ENCODE measurements at regions not wholly inside any gene's neighbourhood (a gene's known extent, or its start where the extent isn't known, plus 50 kb on each side); places are given as distances from the start of the nearest gene placed in this dataset.

DNA sequence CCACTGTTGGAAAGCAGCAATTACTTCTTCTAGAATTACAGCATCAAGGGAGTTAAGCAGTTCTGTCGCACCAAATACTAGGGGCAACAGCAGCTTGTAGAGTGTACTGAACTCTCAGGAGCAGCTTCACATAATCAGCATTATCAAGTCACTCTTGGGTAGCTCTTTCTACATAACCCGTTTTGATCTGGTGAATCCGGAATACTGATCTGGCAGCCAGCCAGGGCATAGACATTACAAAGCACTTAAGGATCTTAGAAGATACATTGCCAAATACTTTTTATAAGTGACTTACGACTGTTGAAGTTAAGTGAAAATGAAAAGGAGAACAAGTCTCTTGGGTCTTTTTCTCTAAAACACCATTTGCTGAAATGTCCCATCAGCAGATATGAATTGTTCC is 73.2 kb upstream of the NETO1 start:
- H3K27ac ChIP-seq: no peak overlapping the region
- TF ChIP-seq ZFX (IDR thresholded peaks at IDR 0.05): no peak
- TF ChIP-seq, protein P1, sequence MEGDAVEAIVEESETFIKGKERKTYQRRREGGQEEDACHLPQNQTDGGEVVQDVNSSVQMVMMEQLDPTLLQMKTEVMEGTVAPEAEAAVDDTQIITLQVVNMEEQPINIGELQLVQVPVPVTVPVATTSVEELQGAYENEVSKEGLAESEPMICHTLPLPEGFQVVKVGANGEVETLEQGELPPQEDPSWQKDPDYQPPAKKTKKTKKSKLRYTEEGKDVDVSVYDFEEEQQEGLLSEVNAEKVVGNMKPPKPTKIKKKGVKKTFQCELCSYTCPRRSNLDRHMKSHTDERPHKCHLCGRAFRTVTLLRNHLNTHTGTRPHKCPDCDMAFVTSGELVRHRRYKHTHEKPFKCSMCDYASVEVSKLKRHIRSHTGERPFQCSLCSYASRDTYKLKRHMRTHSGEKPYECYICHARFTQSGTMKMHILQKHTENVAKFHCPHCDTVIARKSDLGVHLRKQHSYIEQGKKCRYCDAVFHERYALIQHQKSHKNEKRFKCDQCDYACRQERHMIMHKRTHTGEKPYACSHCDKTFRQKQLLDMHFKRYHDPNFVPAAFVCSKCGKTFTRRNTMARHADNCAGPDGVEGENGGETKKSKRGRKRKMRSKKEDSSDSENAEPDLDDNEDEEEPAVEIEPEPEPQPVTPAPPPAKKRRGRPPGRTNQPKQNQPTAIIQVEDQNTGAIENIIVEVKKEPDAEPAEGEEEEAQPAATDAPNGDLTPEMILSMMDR (conservative IDR thresholded peaks at IDR 0.05): no peak

DNA sequence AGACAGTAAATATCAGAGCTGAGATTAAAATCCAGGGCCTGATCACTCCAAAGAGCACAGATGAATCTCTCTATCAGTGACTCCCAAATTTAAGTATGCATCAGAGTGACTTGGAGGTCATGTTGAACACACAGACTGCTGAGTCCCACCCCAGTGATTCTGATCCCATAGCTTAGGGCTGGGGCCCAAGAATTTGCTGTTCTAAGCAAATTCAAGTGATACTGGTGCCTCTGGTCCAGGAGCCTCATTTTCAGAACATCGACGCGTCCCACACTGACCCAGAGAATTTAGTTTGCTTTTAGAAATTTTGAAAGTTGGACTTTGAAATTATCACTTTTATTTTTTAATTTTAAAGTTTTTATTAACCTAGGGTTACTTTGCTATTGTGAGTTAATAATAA is 72.7 kb upstream of the NETO1 start:
- H3K27ac ChIP-seq: no peak overlapping the region
- TF ChIP-seq, protein P1 (conservative IDR thresholded peaks at IDR 0.05): no peak
- TF ChIP-seq ZFX (IDR thresholded peaks at IDR 0.05): no peak

DNA sequence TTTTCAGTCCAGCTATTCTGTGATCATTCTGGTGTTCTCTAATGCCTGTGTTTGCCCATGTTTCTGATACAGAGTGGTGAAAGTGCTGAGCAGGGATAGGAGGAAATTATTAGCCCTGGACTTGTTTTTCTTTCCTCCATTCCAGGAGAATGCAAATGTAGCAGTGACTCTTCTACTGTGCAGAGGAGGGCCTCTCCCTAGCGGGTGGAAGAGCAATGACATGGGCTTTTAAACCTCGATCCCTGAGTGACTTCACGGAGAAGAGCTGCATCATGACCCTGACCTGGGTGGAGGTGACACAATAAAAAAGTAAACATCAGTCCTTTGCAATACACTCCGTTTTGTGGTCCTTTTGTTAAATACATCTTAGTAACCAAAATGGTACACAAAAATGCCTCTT is 68.0 kb upstream of the NETO1 start:
- H3K27ac ChIP-seq: no peak overlapping the region
- TF ChIP-seq, protein P1 (conservative IDR thresholded peaks at IDR 0.05): no peak
- TF ChIP-seq ZFX (IDR thresholded peaks at IDR 0.05): no peak

DNA sequence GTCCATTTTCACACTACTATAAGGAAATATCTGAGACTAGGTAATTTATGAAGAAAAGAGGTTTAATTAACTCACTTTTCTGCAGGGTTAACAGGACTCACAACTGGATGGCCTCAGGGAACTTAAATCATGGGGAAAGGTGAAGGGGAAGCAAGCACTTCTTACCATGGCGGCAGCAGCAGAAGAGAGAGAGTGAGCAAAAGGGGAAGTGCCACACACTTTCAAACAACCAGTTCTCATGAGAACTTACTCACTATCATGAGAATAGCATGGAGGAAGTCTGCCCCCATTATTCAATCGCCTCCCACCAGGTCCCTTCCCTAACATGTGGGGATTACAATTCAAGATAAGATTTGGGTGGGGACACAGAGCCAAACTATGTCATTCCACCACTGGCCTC is 55.1 kb upstream of the NETO1 start:
- no peak overlapping the region for H3K27ac ChIP-seq
- no peak for TF ChIP-seq ZFX (IDR thresholded peaks at IDR 0.05)
- TF ChIP-seq, protein P1 (conservative IDR thresholded peaks at IDR 0.05): no peak

Measured in C4-2B (cell line).